ENCODE measurements at regions not wholly inside any gene's neighbourhood (a gene's known extent, or its start where the extent isn't known, plus 50 kb on each side); places are given as distances from the start of the nearest gene placed in this dataset.

DNA sequence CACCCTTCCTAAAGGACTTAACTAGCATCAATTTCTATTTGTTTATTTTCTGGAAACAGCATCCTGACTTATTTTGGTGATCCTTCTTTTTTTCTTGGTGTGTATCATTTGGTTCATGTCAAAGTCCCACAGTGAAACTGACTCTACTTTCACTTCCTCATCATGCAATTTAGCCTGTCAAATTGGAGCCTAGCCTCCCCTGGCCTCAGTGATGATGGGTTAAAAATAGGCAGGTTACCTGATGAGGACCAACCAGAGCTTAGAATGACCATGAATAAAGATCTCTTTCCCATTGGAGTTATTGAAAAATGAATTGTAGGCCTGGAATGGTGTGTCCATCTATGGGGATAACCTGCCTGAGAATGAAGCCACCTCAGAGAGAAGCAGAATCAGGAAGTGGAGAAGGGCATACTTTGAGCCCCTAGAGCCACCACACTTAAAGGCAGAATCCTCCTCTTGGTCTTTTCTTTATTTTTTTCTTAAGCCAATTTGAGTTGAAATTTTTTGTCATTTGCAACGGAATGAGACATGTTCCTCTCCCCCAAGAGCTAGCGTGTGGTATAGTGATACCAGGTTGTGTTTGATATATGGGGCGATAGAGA, 105.6 kb downstream of the BTBD3 start:
- no peak for DNase-seq

DNA sequence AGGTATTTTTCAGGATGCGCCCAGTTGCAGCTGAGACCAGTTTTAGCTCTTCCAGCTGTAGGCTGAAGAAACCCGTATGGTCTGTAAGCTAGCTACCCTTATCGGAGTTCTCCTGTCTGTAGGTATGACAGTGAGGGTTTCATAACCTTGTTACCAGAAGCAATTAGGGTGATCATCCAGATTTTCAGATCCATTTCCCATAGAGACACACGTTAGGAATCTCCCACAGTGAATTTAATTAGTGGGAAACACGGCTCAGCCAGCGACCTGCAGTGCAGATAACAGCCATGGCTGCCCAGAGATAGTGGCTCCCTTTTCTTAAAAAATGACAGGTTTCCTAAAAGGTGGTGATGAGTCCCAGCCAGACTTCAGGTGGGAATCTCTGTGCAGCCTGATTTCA, 111.1 kb downstream of the BTBD3 start:
- DNase-seq: no peak

DNA sequence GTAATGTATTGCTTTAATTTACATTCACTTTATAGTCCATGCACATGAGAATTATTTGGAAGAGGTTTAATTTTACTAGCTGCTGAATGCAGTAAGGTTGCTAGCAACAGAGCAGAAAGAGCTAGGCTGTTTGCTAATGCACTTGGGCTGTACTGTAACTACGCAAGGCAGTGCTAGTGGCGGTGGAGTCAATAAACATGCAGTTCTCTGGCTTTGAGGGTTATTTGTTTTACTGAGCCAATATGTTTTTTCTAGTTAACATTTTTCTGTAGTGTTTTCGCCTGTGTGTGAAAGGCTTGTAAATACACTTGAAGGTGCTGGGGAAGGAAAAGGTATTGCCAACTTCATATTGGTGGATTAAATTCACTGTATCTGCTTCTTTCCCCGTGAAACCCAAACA, 112.8 kb downstream of the BTBD3 start:
- no peak for DNase-seq

DNA sequence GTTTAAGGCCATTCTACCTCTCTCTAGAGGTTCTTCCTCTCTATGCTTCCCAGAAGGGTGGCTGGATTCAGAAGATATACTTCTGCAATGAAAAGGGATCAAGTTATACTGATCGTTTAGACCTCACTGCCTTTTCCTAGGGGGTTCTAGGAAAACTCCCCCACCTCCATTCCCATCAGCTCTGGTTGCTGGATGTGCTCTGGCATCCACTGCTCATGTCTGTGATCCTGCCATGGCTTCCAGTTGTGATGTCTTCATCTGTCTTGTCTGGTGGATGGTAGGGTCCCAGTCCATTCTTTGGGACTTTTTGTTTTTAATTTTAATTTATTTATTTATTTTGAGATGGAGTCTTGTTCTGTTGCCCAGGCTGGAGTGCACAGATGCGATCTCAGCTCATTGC, 118.4 kb downstream of the BTBD3 start:
- no peak for DNase-seq

DNA sequence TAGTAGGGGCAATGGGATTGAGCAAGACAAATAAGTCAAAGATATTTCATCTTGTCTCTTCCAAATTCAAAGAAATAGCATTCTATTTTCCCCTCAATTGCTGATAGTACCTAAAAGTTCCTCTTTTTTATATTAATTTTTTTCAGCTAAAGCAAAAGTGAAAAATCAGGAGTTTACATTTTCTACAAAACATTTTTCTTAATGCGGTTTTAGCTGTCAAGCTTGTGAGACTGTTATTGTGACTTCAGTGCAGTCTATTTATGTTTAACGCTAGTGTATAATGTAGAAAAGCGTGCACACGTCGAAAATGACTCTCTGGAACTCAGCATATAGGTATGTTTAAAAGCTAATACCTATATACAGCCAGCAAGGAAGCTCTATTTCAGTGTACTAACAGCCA, 119.8 kb downstream of the BTBD3 start:
- no peak for DNase-seq

DNA sequence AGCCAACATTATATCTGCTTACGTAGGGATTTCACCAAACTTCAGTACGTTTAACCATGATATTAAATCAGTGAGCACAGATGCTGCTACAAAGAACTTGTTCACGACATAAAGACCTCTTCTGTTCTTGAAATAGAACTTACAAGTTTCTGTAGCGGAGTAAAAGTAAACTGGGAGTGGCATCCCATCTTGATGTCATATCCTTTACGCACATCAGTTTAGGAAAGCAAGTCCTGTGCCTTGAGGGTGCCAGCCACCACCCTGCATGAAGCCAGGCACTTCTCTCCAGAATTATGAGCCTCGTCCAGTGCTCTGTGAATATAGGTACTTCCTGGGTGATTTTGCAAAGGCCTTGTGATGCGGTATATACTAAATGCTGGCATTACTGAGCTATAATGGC, 122.6 kb downstream of the BTBD3 start:
- no peak for DNase-seq

DNA sequence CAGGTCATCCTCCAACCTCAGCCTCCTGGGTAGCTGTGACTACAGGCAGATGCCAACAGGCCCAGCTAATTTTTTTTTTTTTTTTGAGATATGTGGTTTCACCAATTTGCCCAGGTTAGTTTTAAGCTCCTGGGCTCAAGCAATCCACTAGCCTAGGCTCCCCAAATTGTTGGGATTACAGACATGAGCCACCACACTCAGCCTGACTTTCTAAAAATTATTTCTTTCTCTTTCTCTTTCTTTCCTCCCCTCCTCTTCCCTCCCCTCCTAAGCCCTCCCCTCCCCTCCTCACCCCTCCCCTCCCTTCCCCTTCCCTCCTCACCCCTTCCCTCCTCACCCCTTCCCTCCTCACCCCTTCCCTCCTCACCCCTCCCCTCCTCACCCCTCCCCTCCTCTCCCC, 127.3 kb downstream of the BTBD3 start:
- DNase-seq: no peak

DNA sequence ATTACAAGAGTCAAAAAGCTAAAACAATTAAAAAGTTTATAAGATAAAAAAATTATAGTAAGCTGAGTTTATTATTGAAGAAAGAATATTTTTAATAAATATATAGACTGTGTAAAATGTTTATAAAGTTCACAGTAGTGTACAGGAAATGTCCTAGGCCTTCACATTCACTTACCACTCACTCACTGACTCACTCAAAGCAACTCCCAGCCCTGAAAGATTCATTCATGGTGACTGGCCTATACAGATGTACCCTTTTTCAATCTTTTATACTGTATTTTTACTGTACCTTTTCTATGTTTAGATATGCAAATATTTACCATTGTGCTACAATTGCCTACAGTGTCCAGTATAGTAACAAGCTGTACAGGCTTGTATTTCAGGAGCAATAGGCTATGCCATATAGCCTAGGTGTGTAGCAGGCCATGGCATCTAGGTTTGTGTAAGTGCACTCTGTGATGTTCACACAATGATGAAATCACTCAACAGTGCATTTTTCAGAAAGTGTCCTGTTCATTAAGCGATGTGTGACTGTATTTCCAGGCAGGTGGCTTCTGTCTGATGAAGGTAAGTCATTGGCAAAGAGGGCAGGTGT, 130.2 kb downstream of the BTBD3 start:
- DNase-seq: peak; percentile 47

DNA sequence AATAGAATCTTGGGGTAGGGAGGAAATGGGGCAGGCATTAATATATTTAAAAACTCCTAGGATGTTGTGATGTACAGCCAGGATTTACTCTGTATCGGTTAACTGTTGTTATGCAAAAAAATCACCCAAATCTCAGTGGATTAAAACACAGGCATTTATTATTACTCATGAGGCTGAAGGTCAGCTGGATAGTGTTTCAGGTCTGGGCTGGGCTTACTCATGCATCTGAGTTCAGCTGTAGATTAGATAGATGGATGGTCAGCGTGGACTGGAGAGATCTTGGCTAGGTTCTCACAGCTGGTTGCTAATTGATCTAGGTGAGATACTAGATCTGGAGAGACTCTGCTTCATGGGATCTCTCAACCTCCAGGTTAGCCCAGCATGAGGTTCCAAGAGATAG, 131.4 kb downstream of the BTBD3 start:
- DNase-seq: peak; percentile 28

DNA sequence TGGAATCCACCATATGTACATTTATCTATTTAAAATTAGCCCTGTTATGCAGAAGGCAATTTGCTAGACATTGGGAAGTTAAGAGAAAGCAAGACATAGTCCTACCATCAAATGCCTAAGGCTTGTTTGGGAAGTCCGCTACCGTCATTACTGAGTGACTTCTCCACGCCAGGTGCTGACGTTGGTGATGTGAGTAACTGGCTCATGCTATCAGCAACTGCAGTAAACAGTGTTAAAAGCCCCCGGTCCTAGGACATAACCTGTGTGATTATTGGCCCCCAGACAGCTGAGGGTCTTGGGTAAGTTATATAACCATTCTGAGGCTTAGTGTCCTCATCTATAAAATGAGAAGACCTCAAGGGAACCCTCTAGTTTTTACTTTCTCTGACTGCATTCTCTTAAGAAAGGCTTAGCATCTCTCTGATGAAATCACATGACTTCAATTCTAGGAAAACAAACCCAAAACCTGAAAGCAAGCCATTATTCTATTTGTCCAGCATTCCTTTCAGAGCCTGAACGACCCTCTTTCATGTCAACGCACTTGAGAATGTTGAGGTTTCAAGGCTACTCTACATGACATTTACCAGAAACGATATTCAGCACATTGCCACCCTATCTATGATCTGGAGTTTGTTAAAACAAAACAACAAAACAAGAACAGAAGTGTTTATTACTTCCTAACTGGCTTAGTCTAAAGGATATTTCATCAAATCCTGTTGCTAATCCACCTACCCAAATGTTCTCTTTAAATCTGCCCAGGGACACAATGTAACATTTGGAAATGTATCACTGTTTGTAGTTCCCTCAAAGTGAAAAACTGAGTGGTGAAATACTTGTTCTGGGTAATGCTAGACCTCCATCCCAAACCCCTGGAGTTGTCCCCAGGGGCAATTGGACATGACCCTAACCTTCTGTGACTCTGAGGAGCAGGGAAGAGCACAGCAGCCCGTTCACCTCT, 133.8 kb downstream of the BTBD3 start:
- no peak for DNase-seq

DNA sequence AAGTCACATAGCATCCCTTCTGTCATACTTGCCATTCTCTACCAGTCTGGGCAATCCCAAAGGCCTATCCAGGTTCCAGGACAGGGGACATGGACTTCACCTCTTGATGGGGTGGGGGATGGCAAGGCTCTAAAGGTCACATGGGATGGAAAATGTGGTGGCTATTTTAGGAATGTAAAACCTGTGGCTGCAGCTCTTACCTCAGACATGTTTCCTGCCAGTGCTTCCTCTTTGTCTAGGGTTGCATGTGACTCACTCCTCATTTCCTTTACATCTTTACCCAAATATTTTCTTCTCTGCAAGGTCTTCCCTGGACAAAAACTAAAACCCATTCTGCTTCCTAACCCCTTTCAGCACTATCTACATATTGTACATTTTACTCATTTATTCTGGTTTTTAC, 135.7 kb downstream of the BTBD3 start:
- DNase-seq: peak; percentile 86

DNA sequence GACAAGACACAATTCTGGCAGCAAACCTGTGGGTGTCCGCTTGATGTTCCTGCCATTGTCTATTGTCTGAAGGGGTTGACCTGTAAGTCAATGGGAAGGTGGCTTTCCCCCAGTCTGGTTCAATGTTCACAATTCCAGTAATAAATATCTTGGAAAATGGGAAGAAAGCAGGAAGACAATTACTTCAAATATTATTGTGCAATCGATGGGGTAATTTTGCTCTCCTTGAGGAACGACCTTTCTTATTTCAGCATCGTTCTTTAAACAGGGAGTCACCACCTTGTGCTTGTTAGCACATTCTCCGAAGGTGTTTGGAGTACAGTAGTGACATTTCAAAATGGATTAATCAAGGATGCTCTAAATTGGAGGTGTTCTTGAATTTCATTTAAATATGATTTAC, 136.9 kb downstream of the BTBD3 start:
- DNase-seq: no peak

DNA sequence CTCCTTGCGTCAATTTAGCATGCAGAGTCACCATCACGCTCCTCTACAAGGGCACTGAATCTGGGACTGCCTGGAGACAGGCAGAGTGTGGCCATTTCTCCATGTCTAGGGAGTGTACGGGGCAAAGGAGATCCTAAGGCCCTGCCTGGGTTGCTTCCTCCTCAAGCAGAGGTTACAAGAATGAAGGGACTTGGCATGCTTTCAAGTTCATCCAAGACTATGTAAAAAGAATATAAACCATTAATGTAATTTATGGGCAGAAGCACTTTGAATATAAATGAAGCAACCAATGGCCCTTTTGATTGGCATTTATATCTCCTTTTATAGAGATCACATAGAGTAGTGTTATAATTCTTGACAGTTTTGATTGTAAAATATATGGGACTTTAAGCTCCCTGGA, 137.5 kb downstream of the BTBD3 start:
- DNase-seq: peak; percentile 17

DNA sequence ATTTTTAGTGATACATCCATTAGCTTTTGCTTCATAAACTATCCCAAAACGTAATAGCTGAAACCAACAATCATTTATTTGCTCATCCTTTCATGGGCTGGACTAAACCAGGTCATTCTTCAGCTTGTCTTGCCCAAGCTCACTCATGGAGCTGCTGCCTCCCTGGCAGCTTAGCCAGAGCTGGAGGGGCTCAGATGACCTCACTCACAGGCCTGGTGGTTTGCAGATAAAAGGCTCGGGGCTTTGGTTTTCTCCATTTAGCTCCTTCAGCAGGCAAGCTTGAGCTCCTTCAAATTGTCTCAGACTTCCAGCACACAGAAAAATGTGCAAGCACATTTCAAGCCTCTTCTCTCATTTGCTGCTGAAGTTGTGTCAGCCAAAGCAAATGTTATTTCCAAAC, 139.1 kb downstream of the BTBD3 start:
- no peak for DNase-seq

DNA sequence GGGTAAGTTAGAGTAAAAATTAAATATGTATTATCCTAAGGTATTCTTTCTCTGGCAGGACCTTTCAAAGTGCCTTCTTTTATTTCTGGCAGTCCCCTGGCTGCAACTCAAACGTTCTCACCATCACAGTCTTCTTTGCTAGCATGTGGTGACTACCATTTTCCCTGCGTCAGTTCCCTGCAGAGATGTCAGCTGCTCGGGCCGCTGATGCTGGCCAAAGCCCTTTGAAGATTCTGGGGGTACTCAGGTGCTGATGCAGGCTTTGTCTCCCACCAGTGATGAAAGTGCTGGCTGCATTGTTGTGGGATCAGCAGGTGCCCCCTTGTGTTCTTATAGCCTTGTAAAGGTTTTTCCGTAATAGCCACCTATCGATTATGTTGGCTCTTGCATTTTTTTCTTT, 140.1 kb downstream of the BTBD3 start:
- DNase-seq: no peak

DNA sequence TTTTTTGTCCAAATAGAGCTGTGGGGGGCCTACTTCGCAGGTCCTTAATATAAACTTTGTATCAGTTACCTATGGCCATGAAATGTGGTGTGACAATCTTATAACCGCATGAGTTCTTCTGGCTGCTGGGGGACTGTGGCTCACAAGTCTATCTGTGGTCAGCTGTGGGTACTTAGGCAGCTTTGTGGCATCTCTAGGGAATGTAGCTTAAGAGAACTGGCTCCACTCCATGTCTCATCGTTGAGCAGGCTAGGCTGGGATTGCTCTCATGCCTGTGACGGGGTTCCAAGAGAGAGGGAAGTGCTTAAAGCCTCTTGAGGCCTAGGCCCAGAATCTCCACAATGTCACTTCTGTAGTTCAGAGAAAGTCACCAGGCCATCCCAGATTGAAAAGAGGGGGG, 140.5 kb downstream of the BTBD3 start:
- peak; percentile 48 for DNase-seq

DNA sequence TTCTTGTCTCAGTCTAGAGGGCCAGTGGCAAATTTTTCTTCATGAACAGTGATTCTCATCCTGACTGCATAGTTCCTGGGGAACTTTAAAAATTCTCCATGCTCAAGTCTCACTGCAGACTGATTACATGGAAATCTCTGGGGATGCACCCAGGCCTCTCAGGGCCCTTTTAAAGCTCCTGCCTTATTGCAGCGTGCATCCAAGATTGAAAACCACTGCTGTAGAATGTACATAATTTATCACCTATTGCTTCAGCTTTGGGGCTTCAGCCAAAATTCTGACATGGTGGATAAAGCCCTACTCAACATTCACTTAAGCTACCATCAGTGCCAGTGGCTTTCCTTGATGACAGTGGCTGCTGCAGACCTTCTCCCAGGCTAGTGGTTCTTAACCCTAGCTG, 143.8 kb downstream of the BTBD3 start:
- DNase-seq: peak; percentile 88

DNA sequence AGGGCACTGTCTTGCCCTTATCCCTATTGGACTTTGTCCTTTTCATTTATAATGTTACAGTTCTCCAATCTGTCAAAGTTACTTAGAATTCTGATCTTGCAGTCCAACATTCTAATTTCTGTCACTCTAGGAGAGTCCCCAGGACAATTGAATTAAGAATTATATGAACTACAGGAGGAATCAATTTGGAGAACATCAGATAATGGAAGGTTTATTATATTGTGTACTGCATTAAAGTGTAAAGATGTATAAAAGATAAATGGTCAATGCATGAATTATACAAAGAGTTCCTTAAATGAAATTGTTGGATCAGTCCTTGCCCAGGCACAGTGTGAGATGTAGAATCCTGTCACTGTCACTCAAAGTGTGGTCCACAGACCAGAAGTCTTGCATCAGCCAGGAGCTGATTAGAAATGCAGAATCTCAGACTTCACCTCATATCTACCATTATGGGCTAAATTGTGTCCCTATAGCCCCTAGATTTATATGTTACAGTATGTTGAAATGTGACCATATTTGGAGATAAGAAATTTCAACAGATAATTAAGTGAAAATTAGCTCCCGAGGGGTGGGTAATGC, 145.5 kb downstream of the BTBD3 start:
- no peak for DNase-seq

DNA sequence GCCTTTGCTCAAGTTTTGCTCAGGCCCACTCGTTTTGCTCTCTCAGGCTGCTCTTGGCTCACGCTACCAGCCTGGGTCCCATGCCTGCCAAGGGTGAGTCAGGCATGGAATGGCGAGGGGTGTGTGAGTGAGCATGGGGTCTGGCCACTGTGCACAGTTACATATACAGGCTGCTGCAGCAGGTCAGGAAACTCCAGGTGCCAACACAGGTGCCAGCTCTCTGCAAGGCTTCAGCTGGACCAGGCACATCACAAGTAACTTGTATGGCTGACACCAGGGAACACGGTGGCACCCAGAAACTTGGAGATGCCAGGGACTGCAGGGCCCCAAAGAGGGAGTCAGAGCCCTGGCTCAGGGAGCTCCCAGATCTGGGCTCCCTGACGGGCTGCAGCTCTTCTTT, 146.8 kb downstream of the BTBD3 start:
- DNase-seq: no peak

DNA sequence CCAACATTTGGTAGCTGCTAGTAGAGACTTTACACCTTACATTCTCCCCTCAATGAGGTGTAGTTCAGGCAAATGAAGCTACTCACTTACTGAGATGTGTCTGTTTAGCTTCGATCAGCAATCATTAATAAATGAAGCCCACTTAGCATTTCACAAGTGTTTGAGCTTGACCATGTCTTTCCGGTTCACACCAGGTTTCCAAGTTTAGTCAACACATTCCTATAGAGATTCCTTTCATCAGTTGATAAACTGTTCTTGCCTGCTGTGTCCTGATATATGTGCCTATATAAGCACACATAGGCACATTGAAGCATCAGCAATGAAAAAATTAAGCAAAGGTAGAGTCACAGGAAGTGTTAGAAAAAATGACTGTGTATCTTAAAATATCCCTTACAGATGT, 150.0 kb downstream of the BTBD3 start:
- DNase-seq: no peak

DNA sequence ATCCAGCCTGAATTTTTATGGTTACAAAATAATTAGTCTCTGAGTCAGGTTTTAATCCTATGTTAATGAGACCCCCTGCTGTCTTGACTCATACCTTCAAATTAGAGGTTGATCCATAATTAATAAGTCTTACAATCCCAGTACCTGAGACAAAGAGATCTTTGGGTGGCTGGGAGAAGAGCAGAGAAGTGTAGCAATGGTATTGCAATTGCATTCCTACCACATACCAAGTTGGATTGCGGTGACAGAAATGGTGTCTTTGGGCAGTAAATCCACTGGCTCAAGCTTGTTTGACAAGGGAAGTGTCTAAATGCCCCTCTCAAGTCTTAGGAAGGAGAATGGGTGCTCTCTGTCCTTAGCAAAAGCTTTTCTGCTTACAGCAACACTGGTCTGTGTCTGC, 150.4 kb downstream of the BTBD3 start:
- DNase-seq: peak; percentile 93

DNA sequence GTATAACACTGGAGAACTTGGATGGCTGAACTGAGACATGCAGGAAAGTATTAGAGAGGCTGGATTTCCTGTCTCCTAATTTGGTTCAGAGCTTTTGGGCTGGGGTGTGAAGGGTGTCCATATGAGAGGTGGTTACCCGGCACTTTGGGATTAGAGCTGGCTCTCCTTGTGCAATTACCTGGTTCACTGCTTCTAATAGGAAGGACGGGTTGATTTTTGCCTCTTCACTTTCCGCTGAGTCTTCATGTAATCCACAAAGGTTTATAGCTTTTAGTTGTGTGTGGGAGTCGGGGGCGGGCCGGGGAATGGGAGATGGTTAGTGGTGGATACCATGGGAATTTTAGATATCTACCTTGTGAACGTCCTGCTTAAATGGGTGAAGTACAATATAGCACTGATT, 151.5 kb downstream of the BTBD3 start:
- DNase-seq: no peak

DNA sequence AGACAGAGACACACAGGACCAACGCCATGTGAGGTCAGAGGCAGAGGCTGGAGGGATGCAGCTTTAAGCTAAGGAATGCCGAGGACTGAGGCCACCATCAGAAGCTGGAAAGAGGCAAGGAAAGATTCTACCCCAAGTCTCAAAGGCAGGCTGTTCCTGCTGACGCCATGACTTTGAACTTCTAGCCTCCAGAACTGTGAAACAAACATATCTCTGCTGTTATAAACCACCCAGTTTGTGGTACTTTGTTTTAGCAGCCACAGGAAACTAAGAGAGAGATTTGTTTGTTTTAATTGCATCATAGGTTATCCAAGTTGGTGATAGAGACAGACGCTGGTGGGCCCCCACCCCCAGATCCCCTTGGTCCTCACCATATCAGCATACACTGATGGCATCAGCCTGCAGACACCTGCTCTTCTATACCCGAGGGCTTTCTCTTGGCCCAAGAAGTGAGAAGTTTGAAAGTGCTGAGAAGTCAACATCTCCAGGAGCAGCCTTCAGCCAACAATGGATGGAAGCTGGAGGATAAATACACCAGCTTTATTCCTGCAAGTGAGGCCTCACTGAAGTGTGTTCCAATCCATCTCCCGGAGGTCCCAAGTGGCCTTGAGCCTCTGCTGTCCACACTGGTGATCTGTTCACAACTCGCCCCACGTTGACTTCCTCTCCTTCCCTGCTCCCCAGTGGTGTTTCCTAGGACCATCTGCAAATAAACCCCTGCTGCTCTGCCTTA, 154.7 kb downstream of the BTBD3 start:
- no peak for DNase-seq

All from fibroblast of skin of right quadriceps (primary cell).